ENCODE measurements at regions not wholly inside any gene's neighbourhood (a gene's known extent, or its start where the extent isn't known, plus 50 kb on each side); places are given as distances from the start of the nearest gene placed in this dataset.

DNA sequence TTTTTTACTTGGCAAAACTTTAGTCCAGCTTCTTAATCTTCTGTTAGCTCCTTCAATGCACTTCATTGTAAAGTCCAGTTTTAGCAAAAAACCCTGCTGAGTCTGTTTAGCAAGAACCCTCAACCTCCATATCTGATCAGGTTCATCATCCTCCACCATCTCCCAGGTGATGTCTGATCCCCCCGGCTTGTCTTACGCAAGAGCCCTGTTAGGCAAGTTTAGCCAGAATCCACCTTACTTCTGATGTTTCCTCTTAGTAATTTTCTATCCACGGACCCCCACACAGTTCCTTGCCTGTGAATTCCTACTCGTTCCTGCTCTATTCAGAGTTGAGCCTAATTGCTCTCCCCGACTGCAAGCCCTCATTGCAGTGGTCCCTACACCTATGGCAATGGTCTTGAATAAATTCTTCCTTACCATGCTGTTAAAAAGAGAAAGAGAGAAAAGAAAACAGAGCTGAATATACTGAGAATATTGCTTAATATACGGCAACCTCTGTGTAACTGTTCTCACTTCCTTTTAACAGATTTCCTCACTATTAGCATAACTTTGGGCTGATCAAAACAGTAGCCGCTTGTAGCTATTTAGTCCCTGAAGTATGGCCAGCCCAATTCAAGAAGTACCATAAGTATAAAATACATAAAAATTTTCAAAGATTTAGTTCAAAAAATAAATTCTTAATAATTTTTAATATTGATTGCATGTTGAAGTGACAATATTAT lies 78.7 kb upstream of the MME start:
- no peak for DNase-seq (ENCODE audit: low read depth)
- TF ChIP-seq, protein P1, sequence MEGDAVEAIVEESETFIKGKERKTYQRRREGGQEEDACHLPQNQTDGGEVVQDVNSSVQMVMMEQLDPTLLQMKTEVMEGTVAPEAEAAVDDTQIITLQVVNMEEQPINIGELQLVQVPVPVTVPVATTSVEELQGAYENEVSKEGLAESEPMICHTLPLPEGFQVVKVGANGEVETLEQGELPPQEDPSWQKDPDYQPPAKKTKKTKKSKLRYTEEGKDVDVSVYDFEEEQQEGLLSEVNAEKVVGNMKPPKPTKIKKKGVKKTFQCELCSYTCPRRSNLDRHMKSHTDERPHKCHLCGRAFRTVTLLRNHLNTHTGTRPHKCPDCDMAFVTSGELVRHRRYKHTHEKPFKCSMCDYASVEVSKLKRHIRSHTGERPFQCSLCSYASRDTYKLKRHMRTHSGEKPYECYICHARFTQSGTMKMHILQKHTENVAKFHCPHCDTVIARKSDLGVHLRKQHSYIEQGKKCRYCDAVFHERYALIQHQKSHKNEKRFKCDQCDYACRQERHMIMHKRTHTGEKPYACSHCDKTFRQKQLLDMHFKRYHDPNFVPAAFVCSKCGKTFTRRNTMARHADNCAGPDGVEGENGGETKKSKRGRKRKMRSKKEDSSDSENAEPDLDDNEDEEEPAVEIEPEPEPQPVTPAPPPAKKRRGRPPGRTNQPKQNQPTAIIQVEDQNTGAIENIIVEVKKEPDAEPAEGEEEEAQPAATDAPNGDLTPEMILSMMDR (conservative IDR thresholded peaks at IDR 0.05; ENCODE audit: low read length): no peak
- no peak overlapping the region for H3K4me3 ChIP-seq (ENCODE audit: low read length)

DNA sequence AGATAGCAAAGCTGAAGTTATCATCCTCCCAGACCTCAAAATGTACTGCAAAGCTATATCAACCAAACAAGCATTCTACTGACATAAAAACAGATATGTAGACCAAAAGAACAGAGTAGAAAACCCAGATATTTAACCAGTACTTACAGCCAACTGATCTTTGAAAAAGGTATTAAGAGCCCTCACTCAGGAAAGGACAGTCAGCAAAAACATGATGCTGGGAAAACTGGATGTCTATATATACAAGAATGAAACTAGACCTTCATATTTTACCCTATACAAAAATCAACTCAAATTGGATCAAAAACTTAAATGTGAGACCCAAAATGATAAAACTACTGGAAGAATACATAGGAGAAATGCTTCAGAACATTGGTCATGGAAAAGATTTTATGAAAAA lies 87.5 kb upstream of the MME start:
- TF ChIP-seq, protein P1 (conservative IDR thresholded peaks at IDR 0.05; ENCODE audit: low read length): no peak
- no peak for DNase-seq (ENCODE audit: low read depth)
- H3K4me3 ChIP-seq (ENCODE audit: low read length): no peak overlapping the region

GRCh38 chr3:154990543-154990942 lies 89.6 kb upstream of the MME start:
- TF ChIP-seq, protein P1 (conservative IDR thresholded peaks at IDR 0.05; ENCODE audit: low read length): no peak
- DNase-seq (ENCODE audit: low read depth): no peak

GRCh38 chr3:154987846-154988245 lies 92.3 kb upstream of the MME start:
- no peak overlapping the region for H3K4me3 ChIP-seq (ENCODE audit: low read length)
- DNase-seq (ENCODE audit: low read depth): no peak
- TF ChIP-seq, protein P1 (conservative IDR thresholded peaks at IDR 0.05; ENCODE audit: low read length): no peak

More at GRCh38 chr3:154990543-154990942, 89.6 kb upstream of the MME start:
- no peak overlapping the region for H3K4me3 ChIP-seq (ENCODE audit: low read length)

DNA sequence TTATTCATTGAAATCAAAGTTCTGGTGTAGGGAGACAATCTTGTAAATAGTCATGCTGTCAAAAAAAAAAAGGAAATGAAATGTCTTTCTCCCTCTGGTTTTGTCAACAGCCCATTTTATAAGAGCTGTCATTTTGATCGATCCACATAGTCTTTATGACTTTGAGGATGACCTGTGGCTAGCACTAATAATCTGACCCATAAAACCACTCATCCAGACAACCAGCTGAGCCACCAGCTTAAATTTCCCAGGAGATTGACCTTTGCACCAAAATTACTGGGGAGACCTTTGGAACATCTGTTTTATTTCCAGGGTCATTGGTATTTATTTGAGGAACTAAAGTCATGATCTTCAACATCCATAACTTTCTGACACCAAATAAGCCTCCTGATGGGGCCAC lies 98.5 kb upstream of the MME start:
- TF ChIP-seq, protein P1 (conservative IDR thresholded peaks at IDR 0.05; ENCODE audit: low read length): no peak
- no peak overlapping the region for H3K4me3 ChIP-seq (ENCODE audit: low read length)
- no peak for DNase-seq (ENCODE audit: low read depth)

DNA sequence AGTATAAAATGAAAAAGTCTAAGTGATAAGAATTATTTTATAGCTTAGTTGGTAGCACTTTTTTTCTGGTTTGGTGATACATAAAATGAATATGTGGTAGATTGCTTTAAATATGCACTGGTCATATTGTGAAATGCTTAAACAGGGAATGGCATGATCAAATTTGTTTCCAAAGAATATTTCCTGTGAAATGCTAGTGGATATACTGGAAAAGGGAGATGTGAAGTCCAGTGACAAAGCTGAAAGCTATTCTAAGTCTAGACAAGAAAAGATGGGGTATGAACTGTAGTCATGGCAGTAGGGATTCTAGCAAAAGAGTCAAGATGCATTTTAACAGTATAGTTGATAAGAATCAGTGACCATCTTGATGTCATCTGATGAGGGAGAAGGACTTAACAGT lies 98.9 kb upstream of the MME start:
- DNase-seq (ENCODE audit: low read depth): peak; percentile 78
- TF ChIP-seq, protein P1 (conservative IDR thresholded peaks at IDR 0.05; ENCODE audit: low read length): no peak
- no peak overlapping the region for H3K4me3 ChIP-seq (ENCODE audit: low read length)

- no peak for DNase-seq (ENCODE audit: low read depth)
- TF ChIP-seq, protein P1 (conservative IDR thresholded peaks at IDR 0.05; ENCODE audit: low read length): no peak
- H3K4me3 ChIP-seq (ENCODE audit: low read length): no peak overlapping the region
Observed at GRCh38 chr3:154979331-154979730, 100.8 kb upstream of the MME start.

Data from AG10803 (cell line).